Fibroblast of lung (primary cell): ENCODE measurements at regions not wholly inside any gene's neighbourhood (a gene's known extent, or its start where the extent isn't known, plus 50 kb on each side); places are given as distances from the start of the nearest gene placed in this dataset.

Experiments
- EZH2 ChIP-seq: IDR thresholded peaks from 2 replicates; pipeline ENCODE4 v1.5.1; 2012; ENCODE audit warnings: low read length, control low read depth, mild to moderate bottlenecking; ENCODE audit errors: missing control alignments
- TF ChIP-seq, protein P1 (sequence below), 2 donors: IDR thresholded peaks in 1 of 2; conservative IDR thresholded peaks in 1 of 2; 1 replicate in 1 of 2; 2 replicates in 1 of 2; pipeline ENCODE4 v1.5.1; 2011 to 2012; ENCODE audit warnings: low read length in 2 of 2, control low read depth in 1 of 2, inconsistent platforms in 1 of 2, low read depth in 1 of 2, mild to moderate bottlenecking in 1 of 2

DNA sequence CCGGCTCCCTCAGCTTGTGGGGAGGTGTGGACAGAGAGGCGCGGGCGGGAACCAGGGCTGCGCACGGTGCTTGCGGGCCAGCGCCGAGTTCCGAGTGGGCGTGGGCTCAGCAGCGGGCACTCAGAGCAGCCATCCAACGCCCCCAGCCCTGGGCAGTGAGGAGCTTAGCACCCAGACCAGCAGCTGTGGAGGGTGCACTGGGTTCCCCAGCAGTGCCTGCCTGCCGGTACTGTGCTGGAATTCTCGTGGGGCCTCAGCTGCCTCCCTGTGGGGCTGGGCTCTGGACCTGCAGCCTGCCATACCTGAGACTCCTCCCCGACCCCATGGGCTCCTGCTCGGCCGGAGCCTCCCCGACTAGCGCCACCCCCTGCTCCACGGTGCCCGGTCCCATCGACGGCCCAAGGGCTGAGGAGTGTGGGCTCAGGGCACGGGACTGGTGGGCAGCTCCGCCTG, 92.7 kb downstream of the MANEA start:
- TF ChIP-seq, protein P1, sequence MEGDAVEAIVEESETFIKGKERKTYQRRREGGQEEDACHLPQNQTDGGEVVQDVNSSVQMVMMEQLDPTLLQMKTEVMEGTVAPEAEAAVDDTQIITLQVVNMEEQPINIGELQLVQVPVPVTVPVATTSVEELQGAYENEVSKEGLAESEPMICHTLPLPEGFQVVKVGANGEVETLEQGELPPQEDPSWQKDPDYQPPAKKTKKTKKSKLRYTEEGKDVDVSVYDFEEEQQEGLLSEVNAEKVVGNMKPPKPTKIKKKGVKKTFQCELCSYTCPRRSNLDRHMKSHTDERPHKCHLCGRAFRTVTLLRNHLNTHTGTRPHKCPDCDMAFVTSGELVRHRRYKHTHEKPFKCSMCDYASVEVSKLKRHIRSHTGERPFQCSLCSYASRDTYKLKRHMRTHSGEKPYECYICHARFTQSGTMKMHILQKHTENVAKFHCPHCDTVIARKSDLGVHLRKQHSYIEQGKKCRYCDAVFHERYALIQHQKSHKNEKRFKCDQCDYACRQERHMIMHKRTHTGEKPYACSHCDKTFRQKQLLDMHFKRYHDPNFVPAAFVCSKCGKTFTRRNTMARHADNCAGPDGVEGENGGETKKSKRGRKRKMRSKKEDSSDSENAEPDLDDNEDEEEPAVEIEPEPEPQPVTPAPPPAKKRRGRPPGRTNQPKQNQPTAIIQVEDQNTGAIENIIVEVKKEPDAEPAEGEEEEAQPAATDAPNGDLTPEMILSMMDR (conservative IDR thresholded peaks at IDR 0.05 in 1 of 2, IDR thresholded peaks at IDR 0.05 in 1 of 2; ENCODE audit: low read depth in 1 of 2, low read length in 2 of 2): no peak
- no peak for TF ChIP-seq EZH2
